K562 (cell line): ENCODE measurements at regions not wholly inside any gene's neighbourhood (a gene's known extent, or its start where the extent isn't known, plus 50 kb on each side); places are given as distances from the start of the nearest gene placed in this dataset.

ENCODE experiments used
- ATAC-seq: fragments of 200-7000 bp; cut with Tn5 transposase; 3 replicates; pipeline ENCODE4 v1.9.1; 2020; ENCODE audit warnings: moderate library complexity
- BruUV-seq: library from RNA; stranded (reverse); fragments of 400-500 nt; replicated peaks from 2 replicates; lab custom pipeline; 2021; lab: Mats Ljungman, UMichigan
- CTCF ChIA-PET: fragments of 300-600 bp; formaldehyde crosslinking; extraction: SDS; loops from one replicate; lab custom pipeline; 2021; ENCODE audit warnings: low intra/inter-chr PET ratio; lab: Yijun Ruan, JAX
- POLR2A ChIA-PET: fragments of 300-600, 350-650 bp; sonication (Branson Sonifier 250); formaldehyde crosslinking; extraction: SDS; loops from one replicate; lab custom pipeline; 2021; ENCODE audit warnings: antibody characterized with exemption, inconsistent platforms; lab: Yijun Ruan, JAX
- DNase-seq, 4 experiments: peaks; one replicate each; pipeline versions ENCODE4 v3.0.0 to v3.0.0-alpha.2; 2011 to 2018; ENCODE audit warnings: low spot score in 3 of 4, mixed read lengths in 3 of 4; ENCODE audit errors: extremely low read depth in 1 of 4
- FAIRE-seq: peaks from 2 replicates; lab custom pipeline; 2011; peaks lifted over from hg19 to GRCh38; lab: Jason Lieb, UNC
- H2AFZ ChIP-seq: 2 replicates; pipeline ENCODE4 v1.6.0; 2011; ENCODE audit warnings: low read depth, low read length, control low read depth, inconsistent platforms
- H3K27ac ChIP-seq: fragments of 200-600 bp; 3 replicates; pipeline ENCODE4 v1.8.0; 2011; ENCODE audit warnings: low read depth, mild to moderate bottlenecking, control low read depth, inconsistent platforms, low read length, moderate library complexity, mixed read lengths; ENCODE audit errors: extremely low read depth
- H3K27me3 ChIP-seq, 2 experiments: fragments of 300-600 bp in 1 of 2; 2 replicates in 1 of 2; 3 replicates in 1 of 2; pipeline versions ENCODE4 v1.6.0 to v1.8.0; 2011; ENCODE audit warnings: inconsistent platforms in 2 of 2, low read length in 2 of 2, mild to moderate bottlenecking in 1 of 2, mixed read lengths in 1 of 2, moderate library complexity in 1 of 2; ENCODE audit not compliant: control insufficient read depth in 2 of 2, insufficient read depth in 2 of 2
- H3K36me3 ChIP-seq: fragments of 300-600 bp; 3 replicates; pipeline ENCODE4 v1.8.0; 2011; ENCODE audit warnings: mild to moderate bottlenecking, low read length, inconsistent platforms; ENCODE audit not compliant: control insufficient read depth, insufficient read depth
- H3K4me1 ChIP-seq, 2 experiments: fragments of 200-600 bp in 1 of 2; replicated peaks in 1 of 2; 2 replicates in 1 of 2; 3 replicates in 1 of 2; pipeline versions ENCODE4 v1.5.1 to v1.8.0; 2011; ENCODE audit warnings: inconsistent platforms in 2 of 2, low read length in 2 of 2, mild to moderate bottlenecking in 1 of 2, mixed read lengths in 1 of 2, moderate library complexity in 1 of 2; ENCODE audit not compliant: control insufficient read depth in 2 of 2, insufficient read depth in 2 of 2
- H3K4me2 ChIP-seq: 2 replicates; pipeline ENCODE4 v1.6.1; 2011; ENCODE audit warnings: low read length, control low read depth, inconsistent platforms, mixed read lengths; ENCODE audit not compliant: insufficient read depth
- H3K4me3 ChIP-seq: fragments of 200-600 bp; sonication (generic), shearing (Covaris generic); 2 replicates; pipeline ENCODE4 v1.5.1; 2016; ENCODE audit warnings: control low read depth, inconsistent platforms
- H3K79me2 ChIP-seq: fragments of 200-600 bp; 3 replicates; pipeline ENCODE4 v1.8.0; 2011; ENCODE audit warnings: low read length, inconsistent platforms; ENCODE audit not compliant: control insufficient read depth, insufficient read depth
- H3K9ac ChIP-seq, 2 experiments: 2 replicates each; pipeline versions ENCODE4 v1.6.0 to v1.6.1; 2011; ENCODE audit warnings: low read depth in 2 of 2, low read length in 2 of 2, control low read depth in 1 of 2, inconsistent platforms in 1 of 2, mild to moderate bottlenecking in 1 of 2, mixed read lengths in 1 of 2; ENCODE audit not compliant: insufficient read depth in 1 of 2
- H3K9me1 ChIP-seq: one replicate; pipeline ENCODE4 v1.6.0; 2011; ENCODE audit warnings: inconsistent platforms, mild to moderate bottlenecking, low read length, moderate library complexity; ENCODE audit not compliant: control insufficient read depth, insufficient read depth
- H3K9me3 ChIP-seq: replicated peaks from 2 replicates; pipeline ENCODE4 v1.5.1; 2011; ENCODE audit warnings: low read depth, low read length, inconsistent platforms; ENCODE audit not compliant: control insufficient read depth, insufficient read depth
- H4K20me1 ChIP-seq: replicated peaks from 2 replicates; pipeline ENCODE4 v1.6.1; 2011; ENCODE audit warnings: low read length, inconsistent platforms, mixed read lengths; ENCODE audit not compliant: control insufficient read depth, insufficient read depth
- PRDM10 ChIP-seq: fragments of 450-650 bp; IDR thresholded peaks from 2 replicates; pipeline ENCODE4 v1.6.1; 2018; ENCODE audit not compliant: partially characterized antibody
- ZC3H8 ChIP-seq: fragments of 450-650 bp; IDR thresholded peaks from 2 replicates; pipeline ENCODE4 v1.6.1; 2017
- ZNF511 ChIP-seq: sonication (generic); formaldehyde crosslinking; IDR thresholded peaks from 2 replicates; pipeline ENCODE4 v1.8.0; 2022; ENCODE audit warnings: mild to moderate bottlenecking, missing genetic modification reagents
- WGBS: fragments of 100-300 bp; shearing (Covaris generic); methylation state at CpG from one replicate; pipeline ENCODE4 v1.1.6; 2016; ENCODE audit warnings: low coverage, mixed read lengths; ENCODE audit not compliant: insufficient coverage; ENCODE audit errors: missing lambda C conversion rate; 5-methylcytosine and 5-hydroxymethylcytosine counted together
- in situ Hi-C: fragments of 300-500 bp; cut with MboI; formaldehyde crosslinking; loops from 4 replicates; pipeline ENCODE4 v1.15.0; 2018; ENCODE audit warnings: inconsistent platforms, mixed read lengths
- intact Hi-C: fragments of 100-400 bp; cut with micrococcal nuclease; formaldehyde crosslinking; loops from 2 replicates; pipeline ENCODE4 v1.14.2; 2022

- Histone ChIP-seq H3K79me2 (no peaks in the 10 kb centered on the region), H3K27ac (no peak overlapping the region), H3K4me3 (no peak overlapping the region), H4K20me1 (no peaks in the 10 kb centered on the region; the same call in 1 of the 2 replicates), H3K4me1 (no peaks in the 10 kb centered on the region), H3K27me3 (peaks cover 8 to 25% of the 10 kb centered on the region in 2 experiments), H3K9me1 (no peaks in the 10 kb centered on the region), H3K4me2 (no peak overlapping the region), H3K9ac (no peak overlapping the region), H3K9me3 (no peaks in the 10 kb centered on the region), H3K36me3 (no peaks in the 10 kb centered on the region), H2AFZ (no peak overlapping the region)
- in situ Hi-C loops (no loop called here), intact Hi-C loops (no loop called here)
- ChIA-PET POLR2A (no interaction called here), CTCF (no interaction called here)
- FAIRE-seq, result no peak
- DNase-seq, result no peak
- BruUV-seq, result no TSS peak
- no peak for ATAC-seq
- no peak for TF ChIP-seq ZC3H8
- TF ChIP-seq ZNF511 (CRISPR knock-in tag), result no peak
- TF ChIP-seq PRDM10, result peak; percentile 52
- WGBS, result no CpG with 5 or more reads among the region's 1 CpG
Measured at GRCh38 chr17:56708220-56708558, 114.7 kb downstream of the NOG start.
